Neural progenitor cell (in vitro differentiated cells): ENCODE measurements at regions not wholly inside any gene's neighbourhood (a gene's known extent, or its start where the extent isn't known, plus 50 kb on each side); places are given as distances from the start of the nearest gene placed in this dataset.
"Not testable (repeated sequence)": the region's sequence is repeated elsewhere in the genome, so short reads cannot be mapped to it uniquely, and the experiment has no call there.

Experiments
- DNase-seq: peaks from one replicate; pipeline ENCODE4 v3.0.0-alpha.2; 2016; ENCODE audit warnings: low spot score
- H2AFZ ChIP-seq: fragments of 200-600 bp; sonication (generic); replicated peaks from 2 replicates; pipeline ENCODE4 v1.6.1; 2016; ENCODE audit warnings: antibody characterized with exemption
- H3F3A ChIP-seq: fragments of 200-600 bp; sonication (generic); 2 replicates; pipeline ENCODE4 v1.6.1; 2016; ENCODE audit warnings: antibody characterized with exemption, low read depth
- H3K27ac ChIP-seq: fragments of 200-600 bp; sonication (generic); 2 replicates; pipeline ENCODE4 v1.5.1; 2016; ENCODE audit warnings: mild to moderate bottlenecking
- H3K27me3 ChIP-seq: fragments of 200-600 bp; sonication (generic); 2 replicates; pipeline ENCODE4 v1.6.1; 2016; ENCODE audit warnings: mild to moderate bottlenecking, moderate library complexity
- H3K36me3 ChIP-seq: fragments of 200-600 bp; sonication (generic); 2 replicates; pipeline ENCODE4 v1.5.1; 2016
- H3K4me1 ChIP-seq: fragments of 200-600 bp; sonication (generic); 2 replicates; pipeline ENCODE4 v1.6.1; 2016; ENCODE audit warnings: mixed run types
- H3K4me2 ChIP-seq: fragments of 200-600 bp; sonication (generic); 2 replicates; pipeline ENCODE4 v1.6.1; 2016
- H3K4me3 ChIP-seq: fragments of 200-600 bp; sonication (generic); 2 replicates; pipeline ENCODE4 v1.5.1; 2016
- H3K79me2 ChIP-seq: fragments of 200-600 bp; sonication (generic); 2 replicates; pipeline ENCODE4 v1.6.1; 2016; ENCODE audit warnings: low read depth
- H3K9ac ChIP-seq: fragments of 200-600 bp; sonication (generic); 2 replicates; pipeline ENCODE4 v1.6.1; 2016
- H3K9me3 ChIP-seq: fragments of 200-600 bp; sonication (generic); 2 replicates; pipeline ENCODE4 v1.5.1; 2016; ENCODE audit warnings: low read depth
- H4K20me1 ChIP-seq: fragments of 200-600 bp; sonication (generic); 2 replicates; pipeline ENCODE4 v1.6.1; 2016; ENCODE audit warnings: low read depth
- H3K27ac Mint-ChIP-seq: 3 replicates; pipeline ENCODE4 v1.8.0; 2021; ENCODE audit warnings: mixed read lengths
- H3K27me3 Mint-ChIP-seq: 2 replicates; pipeline ENCODE4 v1.8.0; 2022; ENCODE audit warnings: low read depth, mild to moderate bottlenecking, inconsistent platforms, moderate library complexity, mixed read lengths; ENCODE audit not compliant: insufficient read depth
- H3K36me3 Mint-ChIP-seq: 3 replicates; pipeline ENCODE4 v1.8.0; 2021; ENCODE audit warnings: mixed read lengths
- H3K4me1 Mint-ChIP-seq: 3 replicates; pipeline ENCODE4 v1.8.0; 2021; ENCODE audit warnings: mixed read lengths
- H3K4me3 Mint-ChIP-seq: 3 replicates; pipeline ENCODE4 v1.8.0; 2021; ENCODE audit warnings: mild to moderate bottlenecking, moderate library complexity, mixed read lengths
- H3K9me3 Mint-ChIP-seq: 3 replicates; pipeline ENCODE4 v1.8.0; 2020; ENCODE audit warnings: mixed read lengths
- CTCF ChIP-seq: fragments of 200-600 bp; sonication (generic); IDR thresholded peaks from 2 replicates; pipeline ENCODE4 v1.5.1; 2017; ENCODE audit warnings: antibody characterized with exemption, mild to moderate bottlenecking
- EZH2 ChIP-seq: fragments of 200-600 bp; sonication (generic); IDR thresholded peaks from 2 replicates; pipeline ENCODE4 v1.6.1; 2017; ENCODE audit warnings: antibody characterized with exemption, mild to moderate bottlenecking, moderate library complexity
- EZH2phosphoT487 ChIP-seq: fragments of 200-600 bp; sonication (generic); IDR thresholded peaks from 2 replicates; pipeline ENCODE4 v1.6.1; 2017; ENCODE audit warnings: antibody characterized with exemption

GRCh38 chr15:69562564-69562963 is 109.9 kb downstream of the RPLP1 start:
- Histone ChIP-seq H3K27ac (no peak overlapping the region), H3K36me3 (no peaks in the 10 kb centered on the region), H3K79me2 (no peaks in the 10 kb centered on the region), H2AFZ (no peak overlapping the region), H3K9me3 (no peaks in the 10 kb centered on the region), H3K4me1 (peaks cover 21% of the 10 kb centered on the region), H3F3A (peaks cover 9% of the 10 kb centered on the region), H4K20me1 (no peaks in the 10 kb centered on the region), H3K27me3 (no peaks in the 10 kb centered on the region), H3K4me2 (no peak overlapping the region), H3K4me3 (no peak overlapping the region), H3K9ac (no peak overlapping the region)
- no peaks in the 10 kb centered on the region for H3K9me3 Mint-ChIP-seq
- no peaks in the 10 kb centered on the region for H3K36me3 Mint-ChIP-seq
- TF ChIP-seq EZH2phosphoT487 (no peak), EZH2 (no peak), CTCF (no peak)
- no peak for DNase-seq
- H3K4me1 Mint-ChIP-seq = peaks cover 19% of the 10 kb centered on the region
- H3K27me3 Mint-ChIP-seq = peaks cover 3% of the 10 kb centered on the region
- no peak overlapping the region for H3K27ac Mint-ChIP-seq
- H3K4me3 Mint-ChIP-seq = no peak overlapping the region

GRCh38 chr15:69565066-69565655 is 112.5 kb downstream of the RPLP1 start:
- no peak overlapping the region for H3K4me2 ChIP-seq
- no peak for TF ChIP-seq CTCF
- TF ChIP-seq EZH2phosphoT487 = no peak

GRCh38 chr15:69567238-69567760 is 114.7 kb downstream of the RPLP1 start:
- H3K27ac Mint-ChIP-seq, H3K9ac ChIP-seq, H3K36me3 Mint-ChIP-seq, H3K4me1 Mint-ChIP-seq, H3K27me3 Mint-ChIP-seq, H3K4me3 Mint-ChIP-seq, H3F3A ChIP-seq, H3K27me3 ChIP-seq, H3K4me1 ChIP-seq, DNase-seq, H3K9me3 ChIP-seq, H3K79me2 ChIP-seq, H3K9me3 Mint-ChIP-seq, H3K4me3 ChIP-seq, H2AFZ ChIP-seq, H3K36me3 ChIP-seq, H3K4me2 ChIP-seq, H3K27ac ChIP-seq, H4K20me1 ChIP-seq: not testable (repeated sequence)

More at GRCh38 chr15:69565066-69565655, 112.5 kb downstream of the RPLP1 start:
- Histone ChIP-seq H3F3A (no peaks in the 10 kb centered on the region), H3K27me3 (no peaks in the 10 kb centered on the region), H4K20me1 (no peaks in the 10 kb centered on the region), H3K27ac (no peak overlapping the region), H3K9me3 (no peaks in the 10 kb centered on the region), H3K4me3 (no peak overlapping the region), H2AFZ (no peak overlapping the region), H3K79me2 (no peaks in the 10 kb centered on the region), H3K9ac (no peak overlapping the region), H3K4me1 (peaks cover 12% of the 10 kb centered on the region), H3K36me3 (no peaks in the 10 kb centered on the region)
- peaks cover 10% of the 10 kb centered on the region for H3K4me1 Mint-ChIP-seq
- DNase-seq = no peak
- H3K27ac Mint-ChIP-seq = no peak overlapping the region
- H3K27me3 Mint-ChIP-seq = peaks cover 3% of the 10 kb centered on the region
- H3K36me3 Mint-ChIP-seq = no peaks in the 10 kb centered on the region
- H3K4me3 Mint-ChIP-seq = no peak overlapping the region
- no peaks in the 10 kb centered on the region for H3K9me3 Mint-ChIP-seq

- Histone ChIP-seq H3K36me3 (no peaks in the 10 kb centered on the region), H3K4me1 (no peaks in the 10 kb centered on the region), H4K20me1 (no peaks in the 10 kb centered on the region), H3K9ac (no peak overlapping the region), H3F3A (no peaks in the 10 kb centered on the region), H3K4me3 (no peak overlapping the region), H3K4me2 (no peak overlapping the region), H3K9me3 (no peaks in the 10 kb centered on the region), H2AFZ (no peak overlapping the region), H3K27ac (no peak overlapping the region), H3K79me2 (no peaks in the 10 kb centered on the region), H3K27me3 (no peaks in the 10 kb centered on the region)
- Mint-ChIP-seq H3K4me1 (peaks cover 1% of the 10 kb centered on the region), H3K36me3 (no peaks in the 10 kb centered on the region), H3K27me3 (peaks cover 3% of the 10 kb centered on the region), H3K4me3 (no peak overlapping the region), H3K27ac (no peak overlapping the region), H3K9me3 (no peaks in the 10 kb centered on the region)
- no peak for DNase-seq
- TF ChIP-seq CTCF (no peak), EZH2phosphoT487 (no peak), EZH2 (no peak)
Observed at GRCh38 chr15:69568173-69569009, 115.8 kb downstream of the RPLP1 start.
